HG03520 (cell line): ENCODE measurements at regions not wholly inside any gene's neighbourhood (a gene's known extent, or its start where the extent isn't known, plus 50 kb on each side); places are given as distances from the start of the nearest gene placed in this dataset.

ENCODE experiments used
- ATAC-seq: cut with Tn5 transposase; IDR thresholded peaks from one replicate; pipeline ENCODE4 v1.9.1; 2021; ENCODE audit warnings: mild to moderate bottlenecking, moderate library complexity; ENCODE audit not compliant: unreplicated experiment

GRCh38 chr10:36253731-36254130 lies 611.6 kb upstream of the FZD8 start:
- no peak for ATAC-seq

GRCh38 chr10:36251068-36251467 lies 609.0 kb upstream of the FZD8 start:
- ATAC-seq: no peak

- ATAC-seq: no peak
Measured at GRCh38 chr10:36248304-36248981, 606.3 kb upstream of the FZD8 start.

- ATAC-seq: no peak
Measured at GRCh38 chr10:36247478-36247877, 605.4 kb upstream of the FZD8 start.

- no peak for ATAC-seq
Measured at GRCh38 chr10:36236931-36237330, 594.8 kb upstream of the FZD8 start.

GRCh38 chr10:36236341-36236740 lies 594.2 kb upstream of the FZD8 start:
- ATAC-seq: no peak

GRCh38 chr10:36232935-36233334 lies 590.8 kb upstream of the FZD8 start:
- ATAC-seq: no peak

GRCh38 chr10:36224431-36224985 lies 582.4 kb upstream of the FZD8 start:
- no peak for ATAC-seq

GRCh38 chr10:36221101-36221500 lies 579.0 kb upstream of the FZD8 start:
- ATAC-seq: no peak

- no peak for ATAC-seq
Measured at GRCh38 chr10:36220151-36220550, 578.1 kb upstream of the FZD8 start.

- ATAC-seq: no peak
Measured at GRCh38 chr10:36211856-36212255, 569.8 kb upstream of the FZD8 start.

- ATAC-seq: no peak
Measured at GRCh38 chr10:36209480-36209879, 567.4 kb upstream of the FZD8 start.

- ATAC-seq: no peak
Measured at GRCh38 chr10:36202881-36203280, 560.8 kb upstream of the FZD8 start.

- no peak for ATAC-seq
Measured at GRCh38 chr10:36200577-36200976, 558.5 kb upstream of the FZD8 start.

- ATAC-seq: no peak
Measured at GRCh38 chr10:36198322-36198721, 556.2 kb upstream of the FZD8 start.

- no peak for ATAC-seq
Measured at GRCh38 chr10:36195364-36195763, 553.3 kb upstream of the FZD8 start.

GRCh38 chr10:36194276-36194675 lies 552.2 kb upstream of the FZD8 start:
- no peak for ATAC-seq

- ATAC-seq: no peak
Measured at GRCh38 chr10:36191009-36191408, 548.9 kb upstream of the FZD8 start.

GRCh38 chr10:36188461-36188860 lies 546.4 kb upstream of the FZD8 start:
- no peak for ATAC-seq

- no peak for ATAC-seq
Measured at GRCh38 chr10:36188080-36188453, 546.0 kb upstream of the FZD8 start.

- ATAC-seq: no peak
Measured at GRCh38 chr10:36187380-36188079, 545.4 kb upstream of the FZD8 start.

GRCh38 chr10:36185097-36185496 lies 543.0 kb upstream of the FZD8 start:
- no peak for ATAC-seq
